ENCODE measurements at regions not wholly inside any gene's neighbourhood (a gene's known extent, or its start where the extent isn't known, plus 50 kb on each side); places are given as distances from the start of the nearest gene placed in this dataset.
"Not testable (repeated sequence)": the region's sequence is repeated elsewhere in the genome, so short reads cannot be mapped to it uniquely, and the experiment has no call there.

- H3K4me1 ChIP-seq; H3K27ac ChIP-seq; intact Hi-C loops (cut with DNase I; ENCODE audit: low total_unique reads); H3K9me3 ChIP-seq; H3K4me3 ChIP-seq; DNase-seq; H3K27me3 ChIP-seq; H3K36me3 ChIP-seq: not testable (repeated sequence)
Observed at GRCh38 chr7:75201606-75202079, 109.3 kb downstream of the GTF2IRD2B start.

DNA sequence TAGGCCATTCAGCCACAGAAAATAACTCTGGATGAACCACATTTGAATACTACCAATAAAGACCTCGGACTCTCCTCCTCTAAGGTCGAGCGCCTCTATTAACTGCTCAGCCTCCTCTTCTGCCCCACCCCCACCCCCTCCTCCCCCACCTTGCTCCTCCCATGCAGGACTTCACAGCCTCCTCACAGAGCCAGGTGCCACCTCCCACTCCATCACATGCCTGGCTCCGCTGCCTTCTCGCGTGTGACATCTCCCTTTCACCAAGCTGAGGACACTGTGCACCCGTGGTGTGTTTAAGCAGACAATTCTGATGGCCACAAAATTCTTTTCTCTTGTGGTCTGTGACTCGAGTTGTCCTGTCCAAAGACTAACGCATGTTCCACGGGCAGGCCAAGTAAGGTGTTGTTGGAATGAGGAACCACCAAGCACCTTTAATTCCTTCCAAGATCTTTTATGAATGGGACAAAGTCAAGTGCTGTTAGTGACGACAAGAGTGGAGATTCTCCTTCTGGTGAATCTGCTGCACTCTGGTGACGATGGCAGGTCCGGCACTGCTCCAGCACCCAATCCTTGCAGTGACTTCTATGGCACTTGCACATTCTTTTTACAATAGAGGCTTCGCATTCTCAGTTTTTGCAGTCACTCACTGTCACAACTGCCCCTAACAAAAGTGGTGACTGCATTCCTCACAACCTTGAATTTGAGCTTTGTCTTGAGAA, 113.1 kb downstream of the GTF2IRD2B start:
- H3K9me3 ChIP-seq; H3K36me3 ChIP-seq; H3K4me1 ChIP-seq; H3K4me3 ChIP-seq; H3K27me3 ChIP-seq; DNase-seq; intact Hi-C loops (cut with DNase I; ENCODE audit: low total_unique reads); H3K27ac ChIP-seq: not testable (repeated sequence)

GRCh38 chr7:75215460-75215859, 123.1 kb downstream of the GTF2IRD2B start:
- DNase-seq; intact Hi-C loops (cut with DNase I; ENCODE audit: low total_unique reads); H3K36me3 ChIP-seq; H3K4me1 ChIP-seq; H3K4me3 ChIP-seq; H3K27ac ChIP-seq; H3K9me3 ChIP-seq; H3K27me3 ChIP-seq: not testable (repeated sequence)

GRCh38 chr7:75216963-75217362, 124.6 kb downstream of the GTF2IRD2B start:
- intact Hi-C loops (cut with DNase I; ENCODE audit: low total_unique reads); H3K36me3 ChIP-seq; H3K4me1 ChIP-seq; H3K27me3 ChIP-seq; H3K9me3 ChIP-seq; H3K4me3 ChIP-seq; H3K27ac ChIP-seq; DNase-seq: not testable (repeated sequence)

- H3K36me3 ChIP-seq; H3K9me3 ChIP-seq; intact Hi-C loops (cut with DNase I; ENCODE audit: low total_unique reads); H3K4me1 ChIP-seq; H3K27ac ChIP-seq; H3K27me3 ChIP-seq; H3K4me3 ChIP-seq; DNase-seq: not testable (repeated sequence)
Observed at GRCh38 chr7:75226102-75226501, 133.7 kb downstream of the GTF2IRD2B start.

- H3K4me1 ChIP-seq; intact Hi-C loops (cut with DNase I; ENCODE audit: low total_unique reads); H3K27me3 ChIP-seq; H3K4me3 ChIP-seq; H3K27ac ChIP-seq; H3K9me3 ChIP-seq; H3K36me3 ChIP-seq: not testable (repeated sequence)
- DNase-seq: peak in 1 of 2 donors; percentile 2
Observed at GRCh38 chr7:75229558-75229957, 137.2 kb downstream of the GTF2IRD2B start.

- H3K4me1 ChIP-seq; DNase-seq; H3K36me3 ChIP-seq; H3K4me3 ChIP-seq; H3K27me3 ChIP-seq; H3K9me3 ChIP-seq; H3K27ac ChIP-seq; intact Hi-C loops (cut with DNase I; ENCODE audit: low total_unique reads): not testable (repeated sequence)
Observed at GRCh38 chr7:75230558-75230957, 138.2 kb downstream of the GTF2IRD2B start.

DNA sequence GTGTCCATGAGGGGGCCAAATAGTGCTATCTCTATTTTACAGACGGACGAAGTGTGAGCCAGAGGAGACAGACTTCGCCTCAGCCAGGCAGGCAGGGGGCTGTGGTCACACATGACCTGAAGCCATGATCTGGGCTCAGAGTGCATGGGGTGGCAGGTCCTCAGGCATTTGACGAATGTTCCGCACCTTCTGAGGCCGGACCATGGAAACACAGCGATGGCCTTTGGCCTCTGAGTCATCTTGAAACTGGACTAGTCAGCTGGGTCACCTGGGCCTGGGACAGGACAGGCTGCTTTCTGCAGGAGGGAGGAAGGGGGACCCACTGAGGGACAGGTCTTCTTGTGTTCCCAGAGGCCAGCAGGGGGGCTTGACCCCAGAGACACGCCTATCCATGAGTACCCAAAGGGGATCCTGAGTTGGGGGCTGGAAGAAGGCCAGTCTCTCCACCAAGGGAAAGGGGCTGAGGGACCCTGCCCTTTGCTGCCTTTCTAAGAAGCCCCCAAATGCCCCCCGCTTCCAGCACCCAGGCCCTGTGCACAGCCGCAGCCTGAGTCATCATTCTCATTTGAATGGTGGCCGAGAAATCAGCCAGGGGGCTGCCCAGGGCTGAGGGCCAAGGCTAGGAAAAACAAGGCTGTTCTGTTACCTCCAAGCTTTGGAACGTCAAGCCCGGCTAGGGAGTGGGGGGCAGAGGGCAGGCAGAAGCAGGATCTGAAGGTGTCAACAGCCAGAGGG, 142.9 kb downstream of the GTF2IRD2B start:
- H3K4me1 ChIP-seq; H3K36me3 ChIP-seq; H3K27ac ChIP-seq; H3K4me3 ChIP-seq; H3K9me3 ChIP-seq; intact Hi-C loops (cut with DNase I; ENCODE audit: low total_unique reads); DNase-seq; H3K27me3 ChIP-seq: not testable (repeated sequence)

DNA sequence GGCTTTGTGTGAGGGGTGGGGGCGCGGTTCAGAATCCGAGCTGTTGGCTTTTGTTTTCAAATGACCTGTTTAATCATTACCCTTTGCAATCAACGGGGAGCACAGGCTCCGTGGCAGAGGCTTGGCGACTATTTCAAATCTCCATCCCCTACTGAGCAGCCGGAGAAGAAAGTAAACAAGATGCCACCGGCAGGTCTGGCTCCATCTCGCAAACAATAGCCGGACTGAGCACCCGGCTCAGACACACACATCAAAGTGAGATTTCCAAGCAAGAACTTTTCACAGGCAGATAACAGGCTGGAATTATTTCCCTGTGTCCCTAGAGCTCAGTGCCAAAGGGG, 143.4 kb downstream of the GTF2IRD2B start:
- H3K4me3 ChIP-seq; H3K27me3 ChIP-seq; intact Hi-C loops (cut with DNase I; ENCODE audit: low total_unique reads); H3K27ac ChIP-seq; H3K9me3 ChIP-seq; H3K36me3 ChIP-seq; H3K4me1 ChIP-seq; DNase-seq: not testable (repeated sequence)

DNA sequence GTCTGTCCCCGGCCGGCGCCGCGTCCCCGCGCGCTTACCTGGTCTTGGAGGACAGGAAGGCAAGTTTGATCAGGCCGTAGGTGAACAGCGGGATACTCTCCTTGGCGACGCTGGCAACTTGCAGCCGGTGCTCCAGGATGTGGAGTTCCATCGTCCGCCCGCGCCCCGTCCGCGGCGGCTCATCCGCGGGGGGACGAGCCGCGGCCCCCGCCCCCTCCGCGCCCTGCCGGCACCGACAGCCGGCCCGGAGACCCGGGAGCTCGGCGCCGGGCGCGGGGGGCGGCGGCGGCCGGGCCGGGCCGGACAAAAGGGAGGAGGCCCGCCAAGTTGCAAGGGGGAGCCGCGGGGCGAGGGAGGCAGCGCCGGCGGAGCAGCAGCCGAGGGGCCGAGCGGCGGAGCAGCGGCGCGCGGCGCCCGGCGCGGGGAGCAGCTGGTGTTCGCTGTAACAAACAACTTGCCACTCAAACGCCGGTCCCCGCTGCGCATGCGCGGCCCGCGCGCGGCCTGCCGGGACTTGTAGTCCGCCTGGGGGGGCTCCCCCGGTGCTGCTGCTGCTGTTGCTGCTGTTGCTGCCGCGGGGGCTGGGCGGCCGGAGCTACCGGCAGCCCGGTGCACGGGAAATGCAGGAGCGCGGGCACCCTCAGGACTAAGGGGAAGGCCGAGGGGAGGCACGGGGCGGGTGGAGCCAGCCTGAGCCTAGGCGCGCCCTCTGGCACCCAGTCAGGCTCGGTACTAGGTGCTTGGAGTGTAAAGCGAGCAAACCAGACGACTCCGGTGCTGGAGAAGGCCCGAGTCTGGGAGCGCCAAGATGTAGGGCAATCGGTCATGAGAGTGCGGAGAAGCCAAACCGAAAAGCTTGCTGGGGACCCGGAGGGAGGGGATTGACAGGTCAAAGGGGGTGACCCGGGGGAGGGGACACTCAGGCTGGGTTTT, 145.1 kb downstream of the GTF2IRD2B start:
- peak; percentile 21 to 69 for DNase-seq
- H3K4me1 ChIP-seq; H3K4me3 ChIP-seq; H3K27me3 ChIP-seq; H3K36me3 ChIP-seq; H3K27ac ChIP-seq; H3K9me3 ChIP-seq; intact Hi-C loops (cut with DNase I; ENCODE audit: low total_unique reads): not testable (repeated sequence)

DNA sequence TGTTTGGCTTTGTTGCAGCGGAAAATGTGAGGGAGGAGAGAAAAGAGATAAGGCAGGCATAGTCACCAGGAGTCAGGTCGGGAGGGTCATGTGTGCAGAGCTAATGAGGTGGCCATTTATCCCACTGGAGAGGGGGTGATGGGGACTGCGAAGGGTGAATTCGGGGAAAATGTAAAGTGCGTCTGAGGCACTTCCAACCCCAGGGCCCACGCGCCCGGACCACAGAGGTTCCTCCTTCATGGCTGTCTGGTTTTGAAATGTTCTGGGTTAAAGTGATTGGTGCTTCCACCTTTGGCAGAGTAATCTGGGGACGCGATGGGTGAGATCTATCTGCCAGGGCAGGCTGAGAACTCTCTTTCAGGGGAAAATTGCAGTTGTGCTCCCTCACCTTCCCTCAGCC, 145.9 kb downstream of the GTF2IRD2B start:
- H3K27ac ChIP-seq; H3K9me3 ChIP-seq; H3K4me3 ChIP-seq; H3K36me3 ChIP-seq; intact Hi-C loops (cut with DNase I; ENCODE audit: low total_unique reads); H3K4me1 ChIP-seq; DNase-seq; H3K27me3 ChIP-seq: not testable (repeated sequence)

DNA sequence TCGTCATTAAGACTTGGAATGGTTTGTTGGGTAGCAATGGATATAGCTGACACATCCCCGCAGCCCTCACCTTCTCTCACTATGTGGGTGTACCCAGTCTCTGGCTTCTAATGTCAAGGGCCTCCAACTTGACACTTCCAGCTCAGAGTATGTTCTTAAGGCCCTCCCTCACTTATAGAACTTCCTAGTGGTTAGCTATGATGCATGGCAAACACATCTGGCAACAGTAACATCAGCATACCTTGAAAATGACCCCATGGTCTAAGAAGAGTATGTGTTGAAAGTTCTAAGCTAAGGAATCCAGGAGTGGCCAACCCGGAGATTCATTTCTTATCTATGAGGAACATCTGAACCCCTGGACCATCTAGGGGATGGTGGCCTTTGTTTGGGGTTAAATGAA, 151.2 kb downstream of the GTF2IRD2B start:
- not testable (repeated sequence) for H3K4me1 ChIP-seq

DNA sequence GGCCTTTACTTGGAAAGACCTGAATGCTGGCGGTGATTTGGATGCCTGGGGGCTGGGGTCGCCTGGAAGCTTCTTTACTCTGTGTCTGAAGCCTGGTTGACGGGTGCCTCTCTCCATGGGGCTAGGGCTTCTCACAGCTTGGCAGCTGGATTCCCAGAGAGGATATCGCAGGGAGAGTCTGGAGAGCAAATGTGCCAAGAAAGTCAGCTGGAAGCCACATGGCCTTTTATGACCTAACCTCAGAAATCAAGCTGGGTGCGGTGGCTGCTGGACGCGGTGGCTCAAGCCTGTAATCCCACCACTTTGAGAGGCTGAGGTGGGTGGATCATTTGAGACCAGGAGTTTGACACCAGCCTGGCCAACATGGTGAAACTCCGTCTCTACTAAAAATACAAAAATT, 147.2 kb upstream of the TRIM73 start:
- intact Hi-C loops (cut with DNase I; ENCODE audit: low total_unique reads); H3K9me3 ChIP-seq: not testable (repeated sequence)

More for the DNA sequence above, 151.2 kb downstream of the GTF2IRD2B start:
- DNase-seq; H3K27ac ChIP-seq; intact Hi-C loops (cut with DNase I; ENCODE audit: low total_unique reads); H3K27me3 ChIP-seq; H3K4me3 ChIP-seq; H3K36me3 ChIP-seq; H3K9me3 ChIP-seq: not testable (repeated sequence)

DNA sequence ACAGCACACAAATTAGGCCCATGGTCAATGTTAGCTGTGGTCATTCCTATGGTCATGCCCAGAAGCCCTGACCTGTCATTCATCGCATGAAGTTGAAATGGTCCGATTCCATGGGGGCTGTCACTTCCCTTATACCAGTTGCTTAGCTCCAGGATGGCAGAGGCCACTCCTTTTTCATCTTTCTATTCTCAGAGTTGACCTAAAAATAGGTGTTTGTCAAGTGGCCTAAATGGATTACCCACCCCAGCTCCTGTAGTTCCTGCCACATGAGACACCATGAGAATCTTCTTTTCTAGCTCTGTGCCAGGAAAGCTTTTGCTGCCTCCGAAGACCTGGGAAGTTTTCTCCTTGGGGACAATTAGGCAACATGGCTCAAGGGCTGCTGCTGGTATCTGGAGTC, 141.2 kb upstream of the TRIM73 start:
- H3K4me3 ChIP-seq; H3K9me3 ChIP-seq; intact Hi-C loops (cut with DNase I; ENCODE audit: low total_unique reads); H3K4me1 ChIP-seq; DNase-seq; H3K27ac ChIP-seq; H3K36me3 ChIP-seq; H3K27me3 ChIP-seq: not testable (repeated sequence)

More for the DNA sequence above, 147.2 kb upstream of the TRIM73 start:
- not testable (repeated sequence) for H3K27me3 ChIP-seq, H3K27ac ChIP-seq, DNase-seq, H3K36me3 ChIP-seq, H3K4me1 ChIP-seq, H3K4me3 ChIP-seq
